OCI-LY1 (cell line): ENCODE measurements at regions not wholly inside any gene's neighbourhood (a gene's known extent, or its start where the extent isn't known, plus 50 kb on each side); places are given as distances from the start of the nearest gene placed in this dataset.

ENCODE experiments used
- H2AFZ ChIP-seq: fragments of 200-600 bp; sonication (generic), shearing (Covaris generic); 2 replicates; pipeline ENCODE4 v1.6.0; 2014; ENCODE audit warnings: antibody characterized with exemption, mild to moderate bottlenecking, low read length
- H3F3A ChIP-seq: fragments of 200-600 bp; sonication (generic), shearing (Covaris generic); 2 replicates; pipeline ENCODE4 v1.6.0; 2014; ENCODE audit warnings: mild to moderate bottlenecking, antibody characterized with exemption, low read length, moderate library complexity; ENCODE audit not compliant: insufficient read depth
- H3K27ac ChIP-seq: fragments of 200-600 bp; sonication (generic); 2 replicates; pipeline ENCODE4 v1.5.1; 2014; ENCODE audit warnings: low read length, mixed run types, mild to moderate bottlenecking, low read depth; ENCODE audit not compliant: poor library complexity, severe bottlenecking
- H3K27me3 ChIP-seq: fragments of 200-600 bp; sonication (generic); 2 replicates; pipeline ENCODE4 v1.6.0; 2014; ENCODE audit warnings: antibody characterized with exemption, mild to moderate bottlenecking, low read length, moderate library complexity; ENCODE audit not compliant: insufficient read depth
- H3K36me3 ChIP-seq: fragments of 200-600 bp; sonication (generic); 2 replicates; pipeline ENCODE4 v1.6.1; 2014; ENCODE audit warnings: mild to moderate bottlenecking, antibody characterized with exemption, low read length, moderate library complexity, mixed read lengths; ENCODE audit not compliant: insufficient read depth
- H3K4me1 ChIP-seq: fragments of 200-600 bp; sonication (generic); 2 replicates; pipeline ENCODE4 v1.5.1; 2014; ENCODE audit warnings: mild to moderate bottlenecking, low read length, moderate library complexity; ENCODE audit not compliant: insufficient read depth, severe bottlenecking
- H3K4me2 ChIP-seq: fragments of 200-600 bp; sonication (generic), shearing (Covaris generic); 2 replicates; pipeline ENCODE4 v1.6.1; 2014; ENCODE audit warnings: low read length
- H3K4me3 ChIP-seq: fragments of 200-600 bp; sonication (generic); 2 replicates; pipeline ENCODE4 v1.5.1; 2014; ENCODE audit warnings: low read length, low read depth, mild to moderate bottlenecking, mixed read lengths; ENCODE audit not compliant: poor library complexity, severe bottlenecking
- H3K79me2 ChIP-seq: fragments of 200-600 bp; shearing (Covaris generic); 2 replicates; pipeline ENCODE4 v1.6.1; 2016; ENCODE audit warnings: mixed run types, low read length, mixed read lengths; ENCODE audit not compliant: insufficient read depth
- H3K9ac ChIP-seq: fragments of 200-600 bp; sonication (generic), shearing (Covaris generic); 2 replicates; pipeline ENCODE4 v1.6.1; 2014; ENCODE audit warnings: mild to moderate bottlenecking, low read length, mixed read lengths
- H3K9me2 ChIP-seq: fragments of 200-600 bp; sonication (generic), shearing (Covaris generic); 2 replicates; pipeline ENCODE4 v1.6.1; 2014; ENCODE audit warnings: low read depth, mild to moderate bottlenecking, low read length, mixed read lengths
- H3K9me3 ChIP-seq: fragments of 200-600 bp; shearing (Covaris generic); 2 replicates; pipeline ENCODE4 v1.6.1; 2014; ENCODE audit warnings: low read length, mixed read lengths
- H4K20me1 ChIP-seq: fragments of 200-600 bp; sonication (generic), shearing (Covaris generic); 2 replicates; pipeline ENCODE4 v1.6.0; 2016; ENCODE audit warnings: mild to moderate bottlenecking, low read length; ENCODE audit not compliant: insufficient read depth
- EZH2 ChIP-seq: fragments of 200-600 bp; sonication (generic), shearing (Covaris generic); IDR thresholded peaks from 2 replicates; pipeline ENCODE4 v1.8.0; 2017; ENCODE audit warnings: borderline replicate concordance, mixed run types, mild to moderate bottlenecking, antibody characterized with exemption, low read length, moderate library complexity, mixed read lengths
- TF ChIP-seq, protein P1 (sequence below): fragments of 200-600 bp; sonication (generic), shearing (Covaris generic); IDR thresholded peaks from 2 replicates; pipeline ENCODE4 v1.5.1; 2017; ENCODE audit warnings: mild to moderate bottlenecking, antibody characterized with exemption, low read length, moderate library complexity, mixed read lengths

GRCh38 chr1:244988521-244988920, 124.2 kb upstream of the HNRNPU start:
- H3K27ac ChIP-seq, result no peak overlapping the region
- H3K79me2 ChIP-seq, result no peaks in the 10 kb centered on the region

GRCh38 chr1:244980605-244981004, 116.3 kb upstream of the HNRNPU start:
- no peak for TF ChIP-seq EZH2
- TF ChIP-seq, protein P1, sequence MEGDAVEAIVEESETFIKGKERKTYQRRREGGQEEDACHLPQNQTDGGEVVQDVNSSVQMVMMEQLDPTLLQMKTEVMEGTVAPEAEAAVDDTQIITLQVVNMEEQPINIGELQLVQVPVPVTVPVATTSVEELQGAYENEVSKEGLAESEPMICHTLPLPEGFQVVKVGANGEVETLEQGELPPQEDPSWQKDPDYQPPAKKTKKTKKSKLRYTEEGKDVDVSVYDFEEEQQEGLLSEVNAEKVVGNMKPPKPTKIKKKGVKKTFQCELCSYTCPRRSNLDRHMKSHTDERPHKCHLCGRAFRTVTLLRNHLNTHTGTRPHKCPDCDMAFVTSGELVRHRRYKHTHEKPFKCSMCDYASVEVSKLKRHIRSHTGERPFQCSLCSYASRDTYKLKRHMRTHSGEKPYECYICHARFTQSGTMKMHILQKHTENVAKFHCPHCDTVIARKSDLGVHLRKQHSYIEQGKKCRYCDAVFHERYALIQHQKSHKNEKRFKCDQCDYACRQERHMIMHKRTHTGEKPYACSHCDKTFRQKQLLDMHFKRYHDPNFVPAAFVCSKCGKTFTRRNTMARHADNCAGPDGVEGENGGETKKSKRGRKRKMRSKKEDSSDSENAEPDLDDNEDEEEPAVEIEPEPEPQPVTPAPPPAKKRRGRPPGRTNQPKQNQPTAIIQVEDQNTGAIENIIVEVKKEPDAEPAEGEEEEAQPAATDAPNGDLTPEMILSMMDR, result no peak
- Histone ChIP-seq H2AFZ (no peak overlapping the region), H3K27ac (no peak overlapping the region), H3K79me2 (no peaks in the 10 kb centered on the region), H3K4me1 (no peaks in the 10 kb centered on the region), H3K9me3 (no peaks in the 10 kb centered on the region), H3K4me2 (no peak overlapping the region), H3F3A (no peaks in the 10 kb centered on the region), H3K9ac (no peak overlapping the region), H3K4me3 (no peak overlapping the region), H3K9me2 (no peaks in the 10 kb centered on the region), H3K36me3 (no peaks in the 10 kb centered on the region), H3K27me3 (no peaks in the 10 kb centered on the region), H4K20me1 (no peaks in the 10 kb centered on the region)

More at GRCh38 chr1:244988521-244988920, 124.2 kb upstream of the HNRNPU start:
- Histone ChIP-seq H3K36me3 (no peaks in the 10 kb centered on the region), H3K9me3 (peaks cover 8% of the 10 kb centered on the region; the same call in 1 of the 2 replicates), H3K4me2 (no peak overlapping the region), H3K4me3 (no peak overlapping the region), H3F3A (no peaks in the 10 kb centered on the region), H3K9ac (no peak overlapping the region), H3K9me2 (no peaks in the 10 kb centered on the region), H3K27me3 (no peaks in the 10 kb centered on the region; the same call in 1 of the 2 replicates), H4K20me1 (no peaks in the 10 kb centered on the region), H2AFZ (no peak overlapping the region), H3K4me1 (no peaks in the 10 kb centered on the region)
- TF ChIP-seq EZH2, result no peak
- TF ChIP-seq, protein P1, result no peak

- Histone ChIP-seq H3K27ac (no peak overlapping the region), H4K20me1 (no peaks in the 10 kb centered on the region), H3K4me3 (no peak overlapping the region), H3K27me3 (no peaks in the 10 kb centered on the region), H3K4me1 (peaks cover 13% of the 10 kb centered on the region), H3K79me2 (no peaks in the 10 kb centered on the region), H3K9me2 (no peaks in the 10 kb centered on the region), H3K36me3 (no peaks in the 10 kb centered on the region), H3K9me3 (no peaks in the 10 kb centered on the region), H2AFZ (no peak overlapping the region), H3K9ac (no peak overlapping the region), H3F3A (no peaks in the 10 kb centered on the region), H3K4me2 (no peak overlapping the region)
- TF ChIP-seq EZH2, result no peak
- TF ChIP-seq, protein P1, result no peak
Observed at GRCh38 chr1:244974550-244974949, 110.2 kb upstream of the HNRNPU start.
